Activated gamma-delta T cell treated with Interleukin-2 at 50 U/mL for 16 hours (primary cell): ENCODE measurements at regions not wholly inside any gene's neighbourhood (a gene's known extent, or its start where the extent isn't known, plus 50 kb on each side); places are given as distances from the start of the nearest gene placed in this dataset.

Source experiments
- DNase-seq: peaks from one replicate; pipeline ENCODE4 v3.0.0-alpha.2; 2020

DNA sequence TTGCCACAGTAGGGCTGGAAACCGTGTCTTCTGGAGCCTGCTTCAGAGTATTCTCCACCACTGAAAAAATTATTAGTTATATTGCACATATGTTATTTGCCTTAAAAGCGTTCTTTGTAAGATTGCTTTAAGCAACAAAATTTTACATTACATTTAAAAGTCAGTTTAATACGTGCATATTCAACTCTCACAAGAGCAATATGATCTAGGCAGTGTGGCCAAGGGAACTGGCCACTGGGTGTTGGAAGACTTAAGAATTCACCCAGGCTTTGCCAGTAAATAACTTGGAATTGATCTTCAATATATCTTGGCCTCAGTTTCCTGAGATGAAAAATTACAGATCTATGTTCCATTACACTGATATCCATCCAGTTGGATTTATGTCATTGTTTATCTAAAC, 694.4 kb downstream of the EFNA5 start:
- no peak for DNase-seq

- DNase-seq, result no peak
Observed at GRCh38 chr5:106974272-106974671, 696.5 kb downstream of the EFNA5 start.

DNA sequence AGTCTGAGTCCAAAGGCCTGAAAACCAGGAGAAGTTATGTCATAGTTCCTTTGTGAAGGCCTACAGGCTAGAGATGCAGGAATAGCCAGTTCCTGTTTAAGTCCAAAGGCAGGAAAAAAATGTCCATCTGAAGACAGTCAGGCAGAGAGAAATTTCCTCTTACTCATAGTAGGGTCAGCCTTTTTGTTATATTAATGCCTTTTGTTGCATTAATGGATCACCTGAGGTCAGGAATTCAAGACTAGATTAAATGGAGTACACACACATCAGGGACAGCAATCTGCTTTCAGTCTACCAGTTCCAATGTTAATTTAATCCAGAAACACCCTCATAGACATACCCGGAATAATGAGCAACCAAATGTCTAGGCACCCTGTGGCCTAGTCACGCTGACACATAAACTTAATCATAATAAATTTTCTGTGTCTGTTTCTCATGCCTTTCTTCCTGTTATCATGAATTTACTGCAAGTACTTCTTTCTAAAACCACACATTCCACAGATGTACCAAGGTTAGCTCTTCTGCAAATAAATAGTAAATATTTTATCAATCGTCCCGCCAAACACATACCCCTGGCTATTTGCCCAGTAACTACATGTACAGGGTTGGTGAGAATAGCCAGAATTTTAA, 703.9 kb downstream of the EFNA5 start:
- no peak for DNase-seq

DNA sequence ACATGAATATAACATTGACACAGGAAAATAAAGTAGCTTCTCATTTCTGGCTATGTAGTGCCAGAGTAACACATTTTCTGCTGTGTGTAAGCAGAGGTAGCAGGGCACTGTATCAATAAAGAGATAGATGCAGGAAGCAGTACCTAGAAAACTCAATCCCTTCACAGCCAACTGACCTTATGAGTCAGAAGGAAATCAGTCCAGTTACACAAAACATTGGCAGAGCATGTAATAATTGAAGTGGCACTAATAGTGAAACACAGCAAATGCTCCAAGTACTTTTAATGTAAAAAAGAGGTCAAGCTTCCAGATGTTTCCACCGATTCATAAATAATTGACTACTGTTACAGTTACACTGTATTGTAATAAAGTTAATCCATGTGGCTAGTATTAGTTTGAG, 706.6 kb downstream of the EFNA5 start:
- DNase-seq, result no peak

DNA sequence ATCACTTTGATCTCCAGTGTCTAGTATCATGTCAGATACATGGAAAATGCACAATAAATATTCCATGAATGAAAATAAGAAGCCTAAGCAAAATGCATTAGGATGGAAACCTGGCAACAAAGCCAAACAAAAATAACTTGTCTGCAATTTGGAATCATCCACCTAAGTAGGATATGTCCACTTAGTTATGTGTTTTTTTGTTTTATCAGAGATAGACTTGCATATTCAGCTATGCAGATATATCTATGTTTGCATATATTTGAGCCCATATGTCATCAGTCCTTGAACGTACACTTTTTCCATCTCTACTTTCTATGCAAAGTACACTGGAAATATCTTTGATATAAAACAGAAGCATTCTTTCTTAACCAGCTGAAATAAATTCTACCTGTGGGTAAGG, 707.1 kb downstream of the EFNA5 start:
- no peak for DNase-seq

DNA sequence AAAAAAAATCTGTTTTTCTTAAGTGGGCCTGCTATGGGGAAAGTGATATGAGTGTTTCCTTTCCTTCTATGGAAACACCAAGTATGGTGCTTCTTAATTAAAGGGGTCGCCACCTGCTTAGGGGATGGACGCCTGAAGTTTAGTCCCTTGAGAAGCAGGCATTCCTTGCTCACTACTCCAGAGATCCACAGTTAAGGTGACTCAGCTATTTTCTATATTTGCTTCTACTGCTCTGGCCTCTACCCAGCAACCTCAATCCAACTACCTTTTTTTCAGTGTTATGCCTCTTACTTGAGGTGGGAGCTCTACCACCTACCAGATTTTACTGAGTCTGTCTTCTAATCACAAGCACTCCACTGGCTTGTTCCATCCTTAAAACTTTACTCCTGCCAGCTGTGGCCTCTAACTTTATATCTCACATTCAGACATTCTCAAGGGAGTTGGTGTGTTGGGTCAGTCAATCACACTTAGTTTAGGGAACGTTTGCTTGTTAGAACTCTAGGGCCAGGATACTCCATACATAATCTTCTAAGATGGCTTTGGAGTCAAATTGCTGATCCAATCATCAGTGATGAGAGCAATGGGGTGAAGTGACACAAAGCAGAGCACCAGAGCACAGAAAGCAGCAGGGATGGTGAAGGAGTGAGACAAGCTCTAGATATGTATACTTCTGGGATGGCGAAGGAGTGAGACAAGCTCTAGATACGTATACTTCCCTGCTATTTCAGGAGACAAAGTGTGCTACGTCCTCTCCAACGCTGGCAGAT, 708.1 kb downstream of the EFNA5 start:
- no peak for DNase-seq

DNA sequence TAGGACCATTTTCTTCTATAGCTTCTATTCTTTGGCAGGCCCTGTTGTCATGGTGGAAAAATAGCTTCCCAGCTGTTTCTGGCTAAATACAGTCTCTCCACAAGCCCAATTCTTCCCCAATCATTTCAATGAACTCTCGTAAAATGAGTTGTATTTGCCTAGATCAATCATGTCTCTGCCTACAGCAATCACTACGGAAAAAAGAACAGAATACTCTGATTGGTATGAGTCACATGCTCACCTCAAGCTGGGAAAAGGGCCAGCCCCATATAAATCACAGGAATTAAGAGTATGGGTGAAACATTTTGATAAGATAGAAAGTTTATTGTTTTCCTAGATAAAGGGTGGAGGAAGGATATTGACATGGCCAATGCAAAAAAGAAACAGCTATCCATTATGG, 711.4 kb downstream of the EFNA5 start:
- no peak for DNase-seq

- DNase-seq, result no peak
Observed at GRCh38 chr5:106957336-106957735, 713.4 kb downstream of the EFNA5 start.

GRCh38 chr5:106956886-106957285, 713.9 kb downstream of the EFNA5 start:
- DNase-seq, result no peak

GRCh38 chr5:106956187-106956586, 714.5 kb downstream of the EFNA5 start:
- DNase-seq, result no peak

- no peak for DNase-seq
Observed at GRCh38 chr5:106940986-106941385, 729.8 kb downstream of the EFNA5 start.

DNA sequence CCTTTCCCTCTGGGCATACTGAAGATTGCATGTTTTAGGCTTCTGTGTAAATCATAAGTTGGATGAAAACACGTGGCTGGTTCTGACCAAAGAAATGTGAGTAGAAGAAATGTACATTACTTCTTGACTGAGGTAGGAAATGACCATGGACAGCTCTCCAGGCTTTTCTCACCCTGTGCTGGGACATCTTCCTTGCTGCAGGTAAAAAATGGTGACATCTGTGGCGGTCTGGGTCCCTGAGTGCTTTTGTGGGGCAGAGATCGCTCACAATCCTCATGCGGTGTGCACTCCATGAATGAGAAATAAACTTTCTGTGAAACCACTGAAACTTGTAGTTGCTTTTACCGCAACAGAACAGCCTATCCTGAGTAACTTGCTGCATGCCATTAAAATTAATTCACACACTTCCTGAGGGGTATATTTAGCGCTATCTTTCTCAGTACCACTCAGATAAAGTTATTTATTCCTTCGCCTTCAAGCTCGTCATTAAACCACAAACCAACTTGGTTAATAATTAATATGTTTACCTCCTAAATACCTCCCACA, 730.4 kb downstream of the EFNA5 start:
- no peak for DNase-seq

- no peak for DNase-seq
Observed at GRCh38 chr5:106923409-106923808, 747.3 kb downstream of the EFNA5 start.

DNA sequence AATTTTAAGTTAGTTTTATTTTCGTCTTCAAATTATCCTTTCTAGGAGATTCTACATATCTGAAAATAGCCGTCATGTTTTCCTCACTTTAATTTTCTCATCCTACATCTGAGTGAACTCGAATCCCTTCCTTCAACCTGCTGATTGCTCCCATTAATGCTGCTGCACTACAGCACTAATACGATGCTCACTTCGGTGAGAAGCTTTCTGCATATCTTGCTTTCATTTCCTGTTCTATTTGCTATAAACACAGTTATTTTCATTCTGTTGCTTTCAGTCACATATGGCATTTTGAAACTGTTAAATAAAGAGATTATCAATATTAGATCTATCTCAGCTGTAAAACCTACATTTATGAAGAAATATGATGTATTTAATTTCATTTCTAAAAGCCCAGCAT, 749.2 kb downstream of the EFNA5 start:
- no peak for DNase-seq

DNA sequence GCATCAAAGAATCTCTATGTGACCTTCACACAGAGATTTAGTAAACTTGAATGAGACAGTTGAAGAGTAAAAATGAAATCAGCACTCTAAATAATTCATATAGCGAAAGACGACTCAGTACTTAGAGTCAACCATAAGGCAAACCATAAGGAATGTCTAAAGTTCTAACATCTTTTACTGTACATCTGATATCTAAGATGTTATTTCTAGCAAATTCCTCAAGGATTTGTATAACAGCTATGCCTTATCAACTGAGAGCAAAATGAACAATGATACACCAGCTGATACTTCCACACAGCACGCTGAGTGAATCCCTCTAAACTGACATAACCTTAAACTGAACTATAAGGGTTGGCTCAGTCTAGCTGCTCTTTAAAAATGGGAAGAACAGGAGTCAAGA, 760.3 kb downstream of the EFNA5 start:
- no peak for DNase-seq

DNA sequence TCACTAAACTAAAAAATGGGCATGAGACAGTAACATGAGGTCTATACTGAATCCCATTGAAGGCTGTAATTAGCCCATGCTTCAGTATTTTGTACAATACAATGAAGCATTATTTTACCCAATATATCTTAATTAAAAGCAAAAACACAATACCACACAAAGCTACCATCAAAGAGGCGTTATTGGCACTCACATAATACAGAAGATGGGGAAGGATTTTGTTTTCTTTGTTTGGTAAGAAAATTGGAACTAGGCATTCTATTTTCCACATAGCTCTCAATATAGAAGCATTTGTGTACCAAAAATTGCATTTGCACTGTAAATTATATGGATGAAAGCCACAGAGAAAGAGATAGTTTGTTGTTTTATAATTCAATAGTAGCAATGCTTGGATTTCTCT, 761.0 kb downstream of the EFNA5 start:
- DNase-seq, result no peak

DNA sequence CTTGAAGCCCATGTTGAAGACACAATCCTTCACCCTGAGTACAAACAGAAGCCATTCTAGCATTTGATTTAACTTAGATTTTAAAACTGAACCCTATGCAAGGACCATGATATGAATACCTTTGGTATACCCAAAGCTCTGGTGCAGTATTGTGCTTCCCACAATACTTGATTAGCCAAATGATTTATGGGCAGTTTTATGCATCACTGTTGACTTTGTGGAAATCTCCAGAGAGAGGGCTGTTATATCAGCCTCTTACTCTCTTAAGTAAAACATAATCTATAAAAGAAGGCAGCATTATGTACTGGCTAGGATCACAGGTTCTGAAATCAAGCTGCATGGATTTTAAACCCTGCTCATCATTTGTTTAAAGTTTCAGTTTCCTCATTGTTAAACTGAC, 762.8 kb downstream of the EFNA5 start:
- DNase-seq, result no peak

DNA sequence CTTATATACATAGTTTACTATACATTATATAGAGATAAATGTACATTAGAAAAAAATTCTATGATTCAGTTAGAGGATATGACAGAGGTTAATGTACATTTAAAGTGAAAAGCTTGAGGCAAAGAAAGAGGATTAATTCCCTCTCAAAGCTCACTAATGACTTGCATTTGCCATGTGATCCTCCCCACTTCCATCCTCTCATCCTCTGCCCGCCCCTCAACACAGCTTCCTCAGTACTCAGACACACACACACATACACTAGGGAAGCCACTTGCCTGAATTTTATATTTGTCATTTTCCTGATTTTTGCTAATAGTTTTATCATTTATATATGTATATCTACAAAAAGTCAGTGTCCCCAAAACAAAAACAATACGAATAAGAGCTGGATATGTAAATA, 764.5 kb downstream of the EFNA5 start:
- no peak for DNase-seq

DNA sequence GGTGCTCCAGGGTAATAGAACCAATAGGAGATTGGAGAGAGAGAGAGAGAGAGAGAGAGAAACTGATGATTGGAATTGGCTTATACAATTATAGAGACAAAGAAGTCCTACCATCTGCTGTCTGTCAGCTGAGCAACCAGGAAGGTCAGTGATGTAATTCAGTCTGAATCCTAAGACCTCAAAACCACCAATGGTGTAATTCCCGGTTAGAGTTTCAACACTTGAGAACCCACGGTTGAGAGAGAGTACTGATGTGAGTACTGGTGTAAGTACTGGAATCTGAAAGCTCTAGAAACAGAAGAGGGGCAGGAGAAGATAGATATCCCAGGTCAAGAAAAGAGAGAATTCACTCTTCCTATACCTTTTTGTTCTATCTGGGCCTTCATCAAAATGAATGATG, 775.8 kb downstream of the EFNA5 start:
- DNase-seq, result no peak

DNA sequence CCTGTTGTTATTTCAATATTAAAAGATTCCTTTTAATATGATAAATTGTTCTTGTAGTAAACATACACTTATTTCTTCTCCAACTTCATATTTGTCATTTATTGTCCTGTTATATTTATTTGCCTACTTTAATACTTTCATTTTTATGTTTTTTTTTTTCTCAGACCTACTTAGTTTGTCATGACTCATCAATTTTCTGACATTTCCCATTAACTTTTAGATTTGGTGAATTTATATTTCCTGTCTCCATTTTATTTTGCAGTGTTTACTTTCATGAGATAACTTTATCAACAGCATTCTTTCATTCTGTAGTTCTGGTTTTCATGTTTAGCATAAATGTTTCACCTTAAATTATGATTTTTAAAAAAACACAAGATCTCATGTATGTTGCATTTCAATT, 788.7 kb downstream of the EFNA5 start:
- no peak for DNase-seq

- DNase-seq, result no peak
Observed at GRCh38 chr5:106880656-106881055, 790.1 kb downstream of the EFNA5 start.

DNA sequence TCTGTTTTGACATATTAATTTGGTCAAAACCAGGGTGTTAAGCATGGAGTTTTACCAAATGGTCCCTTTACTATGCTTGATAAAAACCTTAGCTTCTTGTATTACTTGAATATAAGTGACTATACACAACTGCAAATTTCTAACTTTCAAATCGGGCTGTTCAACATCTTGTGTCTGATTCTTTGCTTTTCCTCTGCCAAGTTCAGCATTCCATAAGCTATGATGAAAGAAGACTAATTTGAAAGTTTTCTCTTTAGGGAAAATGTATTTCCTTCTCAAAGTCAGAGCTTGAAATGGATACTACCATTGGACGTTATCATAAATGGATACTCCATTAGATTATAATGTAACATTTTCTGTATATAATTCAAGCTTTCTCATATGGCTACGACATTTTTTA, 792.9 kb downstream of the EFNA5 start:
- no peak for DNase-seq

GRCh38 chr5:106876665-106877194, 794.0 kb downstream of the EFNA5 start:
- DNase-seq, result no peak

DNA sequence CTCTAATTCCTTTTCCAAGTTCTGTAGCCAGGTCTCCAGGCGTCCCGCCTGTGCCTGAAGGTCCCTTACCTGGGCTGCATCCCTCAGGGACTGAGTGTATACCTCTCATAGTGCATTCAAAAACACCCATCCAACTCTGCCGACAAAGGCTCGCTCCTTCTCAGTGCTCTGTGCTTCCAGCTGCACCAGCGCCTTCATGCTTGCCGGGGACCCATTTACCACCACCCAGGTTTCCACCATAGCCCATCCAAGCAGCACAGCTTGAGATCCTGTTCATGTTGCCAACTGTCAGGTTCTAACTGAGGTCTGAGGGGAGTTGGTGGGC, 794.5 kb downstream of the EFNA5 start:
- DNase-seq, result no peak
